HG03457 (cell line): ENCODE measurements at regions not wholly inside any gene's neighbourhood (a gene's known extent, or its start where the extent isn't known, plus 50 kb on each side); places are given as distances from the start of the nearest gene placed in this dataset.

Source experiments
- ATAC-seq: cut with Tn5 transposase; IDR thresholded peaks from one replicate; pipeline ENCODE4 v1.9.1; 2021; ENCODE audit warnings: moderate number of reproducible peaks; ENCODE audit not compliant: unreplicated experiment

- no peak for ATAC-seq
These were observed 51.9 kb upstream of the LRRK2 start for GRCh38 chr12:40172879-40173278.

DNA sequence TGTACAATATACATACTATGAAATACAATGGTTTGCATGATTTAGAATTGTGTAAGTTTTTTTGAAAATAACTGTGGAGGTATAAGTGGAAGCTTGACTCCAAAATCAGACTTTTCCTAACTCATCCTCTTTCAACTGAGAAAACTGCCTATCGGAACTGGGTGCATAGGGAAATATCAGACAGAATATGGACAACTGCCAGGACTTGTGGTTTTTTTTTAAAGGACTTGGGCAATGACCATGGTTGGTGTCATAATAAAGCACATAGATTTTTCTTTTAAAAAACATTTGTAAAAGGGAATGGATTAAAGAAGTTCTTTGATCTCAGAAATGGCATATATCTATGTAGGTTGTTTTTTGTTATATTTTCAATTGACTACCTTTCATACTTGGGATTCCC is 53.3 kb upstream of the LRRK2 start:
- ATAC-seq = no peak

GRCh38 chr12:40171066-40171465 is 53.7 kb upstream of the LRRK2 start:
- no peak for ATAC-seq

DNA sequence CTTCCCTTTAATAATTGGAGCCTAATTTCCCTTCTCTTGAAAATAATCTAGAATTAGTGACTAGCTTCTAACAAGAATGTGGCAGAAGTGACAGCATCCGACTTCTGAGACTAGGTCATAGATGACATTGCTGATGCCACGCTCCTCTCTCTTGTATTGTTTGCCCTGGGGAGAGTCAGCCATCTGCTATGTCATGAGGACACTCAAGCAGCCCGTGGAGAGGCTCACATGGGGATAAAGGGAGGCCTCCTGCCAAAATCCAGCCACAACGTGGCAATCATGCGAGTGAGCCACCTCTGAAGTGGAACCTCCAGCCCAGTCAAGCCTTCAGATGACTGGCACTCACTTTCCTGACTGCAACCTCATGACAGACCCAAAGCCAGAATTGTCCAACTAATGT is 54.2 kb upstream of the LRRK2 start:
- no peak for ATAC-seq

DNA sequence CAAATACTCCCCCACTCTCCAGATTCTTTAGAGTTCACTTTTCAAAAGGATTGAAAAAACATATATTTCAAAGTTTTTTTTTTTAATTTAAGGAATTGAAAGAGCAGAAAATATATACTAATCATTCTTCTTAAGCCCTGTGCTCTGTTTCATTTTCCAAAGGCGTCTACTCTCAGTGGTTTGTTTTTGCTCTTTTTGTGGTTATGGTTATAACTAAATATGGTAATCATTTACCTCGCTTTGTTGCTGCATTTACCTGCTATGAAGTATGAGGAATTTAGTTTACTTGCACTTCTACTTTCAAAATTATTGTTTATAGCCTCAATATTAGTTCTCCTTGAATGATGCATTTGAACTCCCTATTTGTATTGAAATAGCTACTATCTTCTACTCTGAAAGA is 55.9 kb upstream of the LRRK2 start:
- peak; percentile 82 for ATAC-seq

- ATAC-seq = peak; percentile 10
These were observed 56.4 kb upstream of the LRRK2 start for GRCh38 chr12:40168419-40168818.

GRCh38 chr12:40168001-40168400 is 56.8 kb upstream of the LRRK2 start:
- ATAC-seq = peak; percentile 46

GRCh38 chr12:40165179-40165578 is 59.3 kb upstream of the SLC2A13 start:
- ATAC-seq = no peak

GRCh38 chr12:40164034-40164433 is 58.2 kb upstream of the SLC2A13 start:
- ATAC-seq = no peak

DNA sequence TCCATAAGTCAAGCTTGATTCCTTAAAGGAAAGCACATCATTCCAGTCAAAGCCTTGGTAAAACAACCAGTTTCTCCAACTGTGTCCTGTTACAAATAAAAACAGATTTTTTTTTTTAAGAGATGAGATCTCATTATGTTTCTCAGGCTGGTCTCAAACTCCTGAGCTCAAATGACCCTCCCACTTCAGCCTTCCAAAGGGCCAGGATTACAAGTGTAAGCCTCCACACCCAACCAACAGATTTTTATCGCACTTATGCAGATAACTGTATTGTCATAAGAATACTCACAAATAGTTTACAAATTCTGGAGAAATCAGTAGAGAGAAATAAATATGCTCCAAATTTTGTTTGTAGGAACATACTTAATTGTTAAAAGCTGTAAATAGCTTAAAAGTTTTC is 56.2 kb upstream of the SLC2A13 start:
- ATAC-seq = no peak

DNA sequence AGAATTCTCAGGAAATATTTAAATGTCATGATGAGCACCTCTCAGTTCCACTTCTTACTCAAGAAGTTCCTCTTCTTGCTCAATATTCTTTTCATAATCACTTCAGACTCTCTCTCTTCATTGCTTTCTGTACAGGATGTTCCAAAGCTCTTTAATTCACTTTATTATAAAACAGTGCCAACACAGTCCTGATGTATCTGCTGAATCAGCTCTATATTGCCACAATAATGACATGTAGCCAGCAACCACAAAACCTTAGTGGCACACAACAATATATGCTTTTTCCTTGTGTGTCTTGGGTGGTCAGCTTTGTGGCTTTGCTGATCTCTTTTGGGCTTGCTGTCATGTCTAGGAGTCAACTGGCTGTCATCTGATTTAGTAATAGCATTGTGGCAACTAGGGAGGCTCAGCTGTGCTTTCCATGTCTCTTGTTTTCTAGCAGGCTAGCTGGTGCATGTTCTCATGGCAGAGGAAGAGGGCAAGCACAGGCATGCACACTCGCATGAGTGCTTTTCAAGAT is 52.8 kb upstream of the SLC2A13 start:
- ATAC-seq = peak; percentile 40

- no peak for ATAC-seq
These were observed 51.5 kb upstream of the SLC2A13 start for GRCh38 chr12:40157336-40157735.

DNA sequence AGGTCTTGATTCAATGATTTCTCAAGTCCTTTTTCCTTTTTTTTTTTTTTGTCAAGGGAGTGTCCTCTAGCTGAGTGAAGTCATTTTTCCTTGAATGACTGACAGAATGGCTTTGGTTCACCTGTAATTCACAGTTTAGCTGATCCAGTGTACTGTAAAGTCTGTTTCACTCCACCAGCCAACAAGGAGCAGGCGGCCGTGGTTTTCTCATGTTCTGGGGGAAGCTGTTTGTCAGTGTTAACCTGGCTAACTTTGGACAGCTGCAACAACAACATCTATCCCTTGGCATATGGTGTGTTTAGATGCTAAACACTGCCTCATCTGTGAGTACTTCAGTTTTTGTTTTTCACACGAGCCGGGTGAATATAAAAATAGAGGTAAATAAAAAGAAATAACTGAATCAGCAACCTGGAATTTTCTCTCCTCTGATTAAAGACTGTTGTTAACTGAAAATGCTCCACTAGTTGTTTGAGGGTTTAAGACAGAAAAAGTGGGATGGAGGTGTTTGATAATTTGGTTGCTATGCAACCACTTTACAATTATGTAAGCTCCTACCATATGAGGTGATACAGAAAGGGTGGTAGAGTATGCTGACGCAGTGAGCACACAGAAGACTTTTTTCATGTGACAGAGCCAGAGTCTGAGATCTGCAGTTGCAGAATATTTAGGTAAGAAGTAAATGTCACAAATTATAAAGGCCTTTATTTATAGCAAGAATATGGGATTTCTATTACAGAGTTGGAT is 50.3 kb upstream of the SLC2A13 start:
- ATAC-seq = no peak
